B cell (primary cell): ENCODE measurements at regions not wholly inside any gene's neighbourhood (a gene's known extent, or its start where the extent isn't known, plus 50 kb on each side); places are given as distances from the start of the nearest gene placed in this dataset.

Experiments used
- ATAC-seq: fragments of 200-7000 bp; cut with Tn5 transposase; one replicate; pipeline ENCODE4 v1.10.0; 2021; ENCODE audit warnings: low read depth, mild to moderate bottlenecking, moderate number of reproducible peaks, moderate library complexity
- CTCF ChIA-PET: fragments of 350-600 bp; sonication (Branson Sonifier 250); formaldehyde crosslinking; loops from one replicate; lab custom pipeline; 2021; ENCODE audit warnings: antibody characterized with exemption, inconsistent platforms; lab: Charles Lee
- POLR2A ChIA-PET: fragments of 350-600 bp; sonication (Branson Sonifier 250); formaldehyde crosslinking; loops from one replicate; lab custom pipeline; 2021; ENCODE audit warnings: antibody characterized with exemption; lab: Charles Lee
- DNase-seq: peaks from one replicate; pipeline ENCODE4 v3.0.0; 2013
- H2AFZ ChIP-seq: 2 replicates; pipeline ENCODE4 v1.6.1; 2012; ENCODE audit warnings: mild to moderate bottlenecking, low read depth, low read length; ENCODE audit not compliant: insufficient read depth, poor library complexity, severe bottlenecking
- H3K27ac ChIP-seq, 2 donors: 1 replicate in 1 of 2; 2 replicates in 1 of 2; pipeline ENCODE4 v1.5.1; 2012 to 2013; ENCODE audit warnings: low read length in 2 of 2, mild to moderate bottlenecking in 2 of 2, moderate library complexity in 1 of 2
- H3K27me3 ChIP-seq, 4 experiments: fragments of 200-600 bp in 1 of 4; sonication (generic) in 1 of 4; replicated peaks in 1 of 4; 1 replicate in 2 of 4; 2 replicates in 2 of 4; pipeline versions ENCODE4 v1.6.1 to v1.7.0; 2013 to 2016; ENCODE audit warnings: low read length in 3 of 4, mild to moderate bottlenecking in 2 of 4, mixed read lengths in 1 of 4, moderate library complexity in 1 of 4; ENCODE audit not compliant: insufficient read depth in 4 of 4, control insufficient read depth in 3 of 4; ENCODE audit errors: control extremely low read depth in 1 of 4
- H3K36me3 ChIP-seq, 2 experiments: replicated peaks in 1 of 2; 1 replicate in 1 of 2; 2 replicates in 1 of 2; pipeline versions ENCODE4 v1.6.1 to v1.7.1; 2013; ENCODE audit warnings: low read length in 1 of 2; ENCODE audit not compliant: insufficient read depth in 2 of 2, control insufficient read depth in 1 of 2; ENCODE audit errors: control extremely low read depth in 1 of 2, extremely low read depth in 1 of 2
- H3K4me1 ChIP-seq, 2 donors: fragments of 200-600 bp in 1 of 2; sonication (generic) in 1 of 2; 1 replicate in 1 of 2; 2 replicates in 1 of 2; pipeline versions ENCODE4 v1.5.1 to v1.6.1; 2013 to 2017; ENCODE audit warnings: low read length in 2 of 2; ENCODE audit not compliant: control insufficient read depth in 2 of 2, insufficient read depth in 2 of 2
- H3K4me2 ChIP-seq: replicated peaks from 2 replicates; pipeline ENCODE3; 2012; ENCODE audit warnings: mild to moderate bottlenecking, low read depth, low read length; ENCODE audit not compliant: poor library complexity, severe bottlenecking
- H3K4me3 ChIP-seq, 5 experiments: fragments of 200-600 bp in 1 of 5; sonication (generic) in 1 of 5; 1 replicate in 3 of 5; 2 replicates in 2 of 5; pipeline versions ENCODE4 v1.5.1 to v1.7.0; 2011 to 2016; ENCODE audit warnings: low read length in 4 of 5, mild to moderate bottlenecking in 4 of 5, low read depth in 2 of 5, control low read depth in 1 of 5, moderate library complexity in 1 of 5; ENCODE audit not compliant: insufficient read depth in 1 of 5; ENCODE audit errors: control extremely low read depth in 1 of 5, extremely low read depth in 1 of 5
- H3K79me2 ChIP-seq: fragments of 200-600 bp; sonication (generic); one replicate; pipeline ENCODE4 v1.6.0; 2016; ENCODE audit warnings: low read length; ENCODE audit not compliant: control insufficient read depth, insufficient read depth
- H3K9ac ChIP-seq: fragments of 200-600 bp; sonication (generic); 2 replicates; pipeline ENCODE4 v1.6.1; 2017; ENCODE audit warnings: mild to moderate bottlenecking, low read length, moderate library complexity
- H3K9me3 ChIP-seq, 3 donors: one replicate each; pipeline versions ENCODE4 v1.6.1 to v1.7.1; 2013; ENCODE audit warnings: low read length in 2 of 3; ENCODE audit not compliant: control insufficient read depth in 2 of 3, insufficient read depth in 1 of 3; ENCODE audit errors: control extremely low read depth in 1 of 3
- H4K20me1 ChIP-seq: 2 replicates; pipeline ENCODE4 v1.6.0; 2012; ENCODE audit warnings: mild to moderate bottlenecking, low read length; ENCODE audit not compliant: insufficient read depth, control insufficient read depth, poor library complexity, severe bottlenecking
- H3K27ac Mint-ChIP-seq: one replicate; pipeline ENCODE4 v1.8.0; 2021; ENCODE audit warnings: mixed read lengths
- H3K27me3 Mint-ChIP-seq: one replicate; pipeline ENCODE4 v1.8.0; 2021; ENCODE audit warnings: mixed read lengths
- H3K4me1 Mint-ChIP-seq: one replicate; pipeline ENCODE4 v1.8.0; 2021; ENCODE audit warnings: mixed read lengths
- H3K4me3 Mint-ChIP-seq: one replicate; pipeline ENCODE4 v1.8.0; 2021; ENCODE audit warnings: mixed read lengths
- H3K9me3 Mint-ChIP-seq: one replicate; pipeline ENCODE4 v1.8.0; 2022; ENCODE audit warnings: mixed read lengths; ENCODE audit not compliant: insufficient read depth
- EZH2 ChIP-seq: IDR thresholded peaks from 2 replicates; pipeline ENCODE4 v1.6.1; 2012; ENCODE audit warnings: borderline replicate concordance, low read depth, mild to moderate bottlenecking, moderate library complexity, low read length; ENCODE audit not compliant: insufficient read depth, poor library complexity, severe bottlenecking
- WGBS: methylation state at CpG from one replicate; pipeline ENCODE4 v1.1.5; 2013; ENCODE audit warnings: missing lambda C conversion rate; ENCODE audit not compliant: insufficient coverage; 5-methylcytosine and 5-hydroxymethylcytosine counted together
- intact Hi-C: fragments of 100-400 bp; cut with micrococcal nuclease; formaldehyde crosslinking; loops from one replicate; pipeline ENCODE4 v1.10.0; 2022
- TF ChIP-seq, protein P1 (sequence below): fragments of 200-600 bp; IDR thresholded peaks from one replicate; pipeline ENCODE4 v1.8.0; 2022; ENCODE audit warnings: antibody characterized with exemption, mild to moderate bottlenecking

DNA sequence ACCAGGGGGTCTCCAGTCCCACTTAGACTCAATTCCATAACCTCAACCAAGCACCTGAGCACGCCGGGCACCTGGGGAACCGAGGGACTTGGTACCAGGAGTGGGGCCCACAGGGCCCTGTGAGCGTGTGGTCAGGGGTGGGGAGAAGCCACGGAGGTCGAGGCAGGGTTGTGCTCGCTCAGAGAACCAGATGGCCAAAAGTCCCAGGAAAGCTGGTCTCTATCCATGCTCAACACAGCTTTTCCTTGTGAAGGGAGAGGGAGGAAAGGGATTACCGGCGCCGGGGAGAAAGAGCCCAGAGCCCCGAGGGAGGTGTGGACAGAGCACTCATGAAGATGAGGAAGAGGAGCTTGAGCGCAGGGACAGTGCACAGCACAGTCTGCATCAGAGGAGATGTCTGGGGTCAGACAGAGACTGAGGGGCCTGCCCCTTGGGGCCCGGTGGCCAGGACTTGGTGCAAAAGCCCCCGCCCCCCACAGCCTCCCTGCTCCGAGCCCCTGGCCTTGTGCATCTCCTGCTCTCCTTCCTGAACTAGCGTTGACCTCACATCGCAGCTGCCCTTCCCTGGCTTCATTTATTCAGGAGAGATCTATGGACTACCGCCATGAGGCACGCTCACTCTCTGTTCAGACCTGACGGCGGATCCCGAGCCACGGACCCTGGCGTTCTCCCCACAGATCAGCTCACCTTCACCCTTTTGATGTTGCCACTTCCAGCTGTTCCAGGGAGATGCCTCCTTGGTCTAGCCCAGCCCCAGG, 355.4 kb upstream of the TNRC6C start:
- Histone ChIP-seq H3K4me2 (no peak overlapping the region), H3K79me2 (no peaks in the 10 kb centered on the region), H4K20me1 (no peaks in the 10 kb centered on the region), H3K4me3 (no peak overlapping the region), H3K9me3 (peaks cover 0 to 6% (median 3%) of the 10 kb centered on the region in 3 donors), H3K36me3 (no peaks in the 10 kb centered on the region), H3K9ac (no peak overlapping the region), H3K4me1 (no peaks in the 10 kb centered on the region), H2AFZ (no peak overlapping the region), H3K27me3 (no peaks in the 10 kb centered on the region), H3K27ac (no peak overlapping the region)
- CTCF ChIA-PET, result no interaction called here
- Mint-ChIP-seq H3K27me3 (peaks cover 14% of the 10 kb centered on the region), H3K9me3 (no peaks in the 10 kb centered on the region), H3K4me3 (no peak overlapping the region), H3K4me1 (no peaks in the 10 kb centered on the region), H3K27ac (no peak overlapping the region)
- intact Hi-C loops, result no loop called here
- TF ChIP-seq, protein P1, sequence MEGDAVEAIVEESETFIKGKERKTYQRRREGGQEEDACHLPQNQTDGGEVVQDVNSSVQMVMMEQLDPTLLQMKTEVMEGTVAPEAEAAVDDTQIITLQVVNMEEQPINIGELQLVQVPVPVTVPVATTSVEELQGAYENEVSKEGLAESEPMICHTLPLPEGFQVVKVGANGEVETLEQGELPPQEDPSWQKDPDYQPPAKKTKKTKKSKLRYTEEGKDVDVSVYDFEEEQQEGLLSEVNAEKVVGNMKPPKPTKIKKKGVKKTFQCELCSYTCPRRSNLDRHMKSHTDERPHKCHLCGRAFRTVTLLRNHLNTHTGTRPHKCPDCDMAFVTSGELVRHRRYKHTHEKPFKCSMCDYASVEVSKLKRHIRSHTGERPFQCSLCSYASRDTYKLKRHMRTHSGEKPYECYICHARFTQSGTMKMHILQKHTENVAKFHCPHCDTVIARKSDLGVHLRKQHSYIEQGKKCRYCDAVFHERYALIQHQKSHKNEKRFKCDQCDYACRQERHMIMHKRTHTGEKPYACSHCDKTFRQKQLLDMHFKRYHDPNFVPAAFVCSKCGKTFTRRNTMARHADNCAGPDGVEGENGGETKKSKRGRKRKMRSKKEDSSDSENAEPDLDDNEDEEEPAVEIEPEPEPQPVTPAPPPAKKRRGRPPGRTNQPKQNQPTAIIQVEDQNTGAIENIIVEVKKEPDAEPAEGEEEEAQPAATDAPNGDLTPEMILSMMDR, result no peak
- no peak for TF ChIP-seq EZH2
- no peak for ATAC-seq
- POLR2A ChIA-PET, result no interaction called here
- WGBS, result 93% methylated on average over 21 of the region's 24 CpGs
- DNase-seq, result no peak

- Histone ChIP-seq H3K9me3 (peaks cover 0 to 8% (median 3%) of the 10 kb centered on the region in 3 donors), H3K36me3 (no peaks in the 10 kb centered on the region), H3K27ac (no peak overlapping the region), H2AFZ (no peak overlapping the region), H3K27me3 (no peaks in the 10 kb centered on the region), H4K20me1 (no peaks in the 10 kb centered on the region), H3K9ac (no peak overlapping the region), H3K4me1 (no peaks in the 10 kb centered on the region), H3K79me2 (no peaks in the 10 kb centered on the region), H3K4me3 (no peak overlapping the region), H3K4me2 (no peak overlapping the region)
- no peak for TF ChIP-seq EZH2
- TF ChIP-seq, protein P1, result no peak
- ChIA-PET POLR2A (no interaction called here), CTCF (no interaction called here)
- Mint-ChIP-seq H3K4me1 (peaks cover 7% of the 10 kb centered on the region), H3K27me3 (peaks cover 14% of the 10 kb centered on the region), H3K27ac (no peak overlapping the region), H3K4me3 (no peak overlapping the region), H3K9me3 (no peaks in the 10 kb centered on the region)
- 94% methylated on average over 10 of the region's 15 CpGs for WGBS
- intact Hi-C loops, result no loop called here
- ATAC-seq, result no peak
- DNase-seq, result no peak
These were observed 354.1 kb upstream of the TNRC6C start for GRCh38 chr17:77604301-77604972.
